DND-41 (cell line): ENCODE measurements at regions not wholly inside any gene's neighbourhood (a gene's known extent, or its start where the extent isn't known, plus 50 kb on each side); places are given as distances from the start of the nearest gene placed in this dataset.

Experiments
- ATAC-seq: fragments of 200-7000 bp; cut with Tn5 transposase; 3 replicates; pipeline ENCODE4 v1.9.1; 2021; ENCODE audit warnings: low read depth; ENCODE audit not compliant: insufficient read depth
- DNase-seq: peaks from one replicate; pipeline ENCODE4 v3.0.0-alpha.2; 2020
- H2AFZ ChIP-seq: 2 replicates; pipeline ENCODE4 v1.6.0; 2012; ENCODE audit warnings: low read depth, low read length
- H3K27ac ChIP-seq: 2 replicates; pipeline ENCODE4 v1.5.1; 2012; ENCODE audit warnings: low read length, inconsistent platforms
- H3K27me3 ChIP-seq: fragments of 200-600 bp; sonication (generic); 2 replicates; pipeline ENCODE4 v1.6.0; 2012; ENCODE audit warnings: low read length, mild to moderate bottlenecking, inconsistent platforms; ENCODE audit not compliant: insufficient read depth, poor library complexity
- H3K36me3 ChIP-seq: 2 replicates; pipeline ENCODE4 v1.5.1; 2012; ENCODE audit warnings: low read length, inconsistent platforms; ENCODE audit not compliant: insufficient read depth
- H3K4me1 ChIP-seq: 2 replicates; pipeline ENCODE4 v1.5.1; 2012; ENCODE audit warnings: mild to moderate bottlenecking, low read length; ENCODE audit not compliant: insufficient read depth
- H3K4me2 ChIP-seq: 2 replicates; pipeline ENCODE4 v1.6.0; 2012; ENCODE audit warnings: mild to moderate bottlenecking, moderate library complexity, low read length, inconsistent platforms; ENCODE audit not compliant: insufficient read depth
- H3K4me3 ChIP-seq, 2 experiments: fragments of 200-600 bp in 1 of 2; shearing (Covaris generic) in 1 of 2; 2 replicates each; pipeline ENCODE4 v1.5.1; 2012 to 2016; ENCODE audit warnings: inconsistent platforms in 2 of 2, low read length in 2 of 2, mild to moderate bottlenecking in 2 of 2, low read depth in 1 of 2, moderate library complexity in 1 of 2
- H3K79me2 ChIP-seq: 2 replicates; pipeline ENCODE4 v1.6.0; 2012; ENCODE audit warnings: low read length, inconsistent platforms; ENCODE audit not compliant: insufficient read depth
- H3K9ac ChIP-seq: 2 replicates; pipeline ENCODE4 v1.6.0; 2012; ENCODE audit warnings: low read depth, mild to moderate bottlenecking, inconsistent platforms, low read length, moderate library complexity
- H3K9me3 ChIP-seq: 2 replicates; pipeline ENCODE4 v1.5.1; 2012; ENCODE audit warnings: low read length, moderate library complexity, mild to moderate bottlenecking, inconsistent platforms; ENCODE audit not compliant: insufficient read depth, severe bottlenecking
- H4K20me1 ChIP-seq: 2 replicates; pipeline ENCODE4 v1.6.0; 2012; ENCODE audit warnings: low read length; ENCODE audit not compliant: insufficient read depth
- CTCF ChIP-seq: IDR thresholded peaks from 2 replicates; pipeline ENCODE4 v1.5.1; 2012; ENCODE audit warnings: borderline replicate concordance, low read length, moderate library complexity, mild to moderate bottlenecking; ENCODE audit not compliant: poor library complexity, severe bottlenecking; ENCODE audit errors: extremely low read depth
- EZH2 ChIP-seq: IDR thresholded peaks from 3 replicates; pipeline ENCODE4 v1.6.1; 2012; ENCODE audit warnings: borderline replicate concordance, low read depth, mild to moderate bottlenecking, moderate library complexity, low read length, inconsistent platforms; ENCODE audit not compliant: severe bottlenecking

DNA sequence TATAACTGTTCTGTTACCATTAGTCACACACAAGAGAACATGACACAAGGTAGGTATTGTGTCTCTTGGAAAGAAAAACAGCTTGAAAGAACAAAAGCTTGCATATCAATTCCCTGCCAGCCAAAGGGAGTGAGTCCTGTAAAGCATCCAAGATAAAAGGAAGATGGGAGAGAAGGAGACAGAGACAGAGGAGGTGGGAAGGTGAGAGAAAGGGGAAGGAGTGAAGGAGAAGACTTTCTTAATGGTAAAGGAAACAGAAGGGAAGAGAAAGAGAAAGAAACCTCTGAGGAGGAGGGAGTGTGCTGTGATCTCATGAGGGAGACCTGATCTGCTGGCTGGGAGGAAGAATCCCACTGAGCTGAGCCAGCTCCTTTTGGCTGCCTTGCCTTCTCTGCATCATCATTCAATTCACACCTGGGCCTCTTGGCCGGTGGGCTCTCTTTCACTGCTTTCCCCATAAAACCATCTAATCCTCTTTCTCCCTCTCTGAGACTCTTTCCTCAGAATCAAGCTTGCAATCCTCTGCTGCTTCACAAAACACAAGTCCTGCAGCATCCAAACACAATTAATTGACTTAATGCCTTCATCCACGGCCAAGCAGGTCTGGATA, 271.6 kb downstream of the ABCC12 start:
- no peaks in the 10 kb centered on the region for H3K4me1 ChIP-seq
- H3K27ac ChIP-seq = no peak overlapping the region
- H3K27me3 ChIP-seq = peaks cover 2% of the 10 kb centered on the region
- H3K4me2 ChIP-seq = no peak overlapping the region
- no peak for TF ChIP-seq CTCF
- TF ChIP-seq EZH2 = no peak
- ATAC-seq = no peak
- H4K20me1 ChIP-seq = no peaks in the 10 kb centered on the region
- H3K79me2 ChIP-seq = no peaks in the 10 kb centered on the region
- no peaks in the 10 kb centered on the region for H3K36me3 ChIP-seq
- H3K9me3 ChIP-seq = no peaks in the 10 kb centered on the region
- no peak overlapping the region for H2AFZ ChIP-seq
- no peak for DNase-seq
- no peak overlapping the region for H3K9ac ChIP-seq
- no peak overlapping the region for H3K4me3 ChIP-seq

GRCh38 chr16:47881574-47881973, 274.2 kb downstream of the ABCC12 start:
- H3K4me3 ChIP-seq = no peak overlapping the region
- ATAC-seq = no peak
- H3K9ac ChIP-seq = no peak overlapping the region
- no peak for TF ChIP-seq EZH2
- no peak for TF ChIP-seq CTCF
- H3K79me2 ChIP-seq = no peaks in the 10 kb centered on the region
- H3K4me2 ChIP-seq = no peak overlapping the region
- H3K27me3 ChIP-seq = peaks cover 2% of the 10 kb centered on the region
- no peak overlapping the region for H3K27ac ChIP-seq
- DNase-seq = no peak
- H4K20me1 ChIP-seq = no peaks in the 10 kb centered on the region
- H3K9me3 ChIP-seq = no peaks in the 10 kb centered on the region
- no peaks in the 10 kb centered on the region for H3K4me1 ChIP-seq
- no peak overlapping the region for H2AFZ ChIP-seq
- no peaks in the 10 kb centered on the region for H3K36me3 ChIP-seq

- no peak for ATAC-seq
- no peak overlapping the region for H3K27ac ChIP-seq
- TF ChIP-seq CTCF = no peak
- no peak for TF ChIP-seq EZH2
- DNase-seq = no peak
- no peaks in the 10 kb centered on the region for H3K4me1 ChIP-seq
- H3K9me3 ChIP-seq = no peaks in the 10 kb centered on the region
- peaks cover 2% of the 10 kb centered on the region for H3K27me3 ChIP-seq
- H3K79me2 ChIP-seq = no peaks in the 10 kb centered on the region
- no peak overlapping the region for H3K4me3 ChIP-seq
- no peak overlapping the region for H3K4me2 ChIP-seq
- H3K36me3 ChIP-seq = no peaks in the 10 kb centered on the region
- no peak overlapping the region for H3K9ac ChIP-seq
- no peaks in the 10 kb centered on the region for H4K20me1 ChIP-seq
- no peak overlapping the region for H2AFZ ChIP-seq
Observed at GRCh38 chr16:47880653-47881052, 275.1 kb downstream of the ABCC12 start.

DNA sequence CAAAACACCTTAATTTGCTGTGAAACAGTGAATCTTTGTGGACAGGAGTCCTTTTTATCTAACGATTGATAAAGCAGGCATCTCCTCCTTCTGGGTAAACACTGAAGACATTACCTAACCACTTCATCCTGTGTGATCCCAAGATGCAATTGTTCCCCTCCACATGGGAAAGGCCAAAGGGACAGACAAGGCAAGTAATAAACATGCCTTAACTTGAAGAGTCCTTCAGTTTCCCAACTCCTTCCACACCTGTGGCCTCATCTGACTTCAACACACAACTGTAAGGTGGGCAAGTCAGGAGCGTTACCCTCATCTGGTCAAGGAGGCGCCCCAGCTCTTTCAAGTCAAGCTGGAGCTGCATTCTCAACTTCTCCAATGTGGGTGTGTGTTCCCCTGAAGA, 278.6 kb downstream of the ABCC12 start:
- Histone ChIP-seq H4K20me1 (no peaks in the 10 kb centered on the region), H3K4me2 (no peak overlapping the region), H3K4me1 (no peaks in the 10 kb centered on the region), H3K27me3 (no peaks in the 10 kb centered on the region), H3K4me3 (no peak overlapping the region), H3K9me3 (no peaks in the 10 kb centered on the region), H3K27ac (no peak overlapping the region), H3K36me3 (no peaks in the 10 kb centered on the region), H2AFZ (no peak overlapping the region), H3K9ac (no peak overlapping the region), H3K79me2 (no peaks in the 10 kb centered on the region)
- DNase-seq (no peak), ATAC-seq (no peak)
- no peak for TF ChIP-seq EZH2
- TF ChIP-seq CTCF = no peak
